WTC11 (cell line): ENCODE measurements at regions not wholly inside any gene's neighbourhood (a gene's known extent, or its start where the extent isn't known, plus 50 kb on each side); places are given as distances from the start of the nearest gene placed in this dataset.

Experiments used
- ATAC-seq: fragments of 200-7000 bp; cut with Tn5 transposase; 2 replicates; pipeline ENCODE4 v1.10.0; 2021; ENCODE audit warnings: mild to moderate bottlenecking, moderate library complexity
- CTCF ChIA-PET: fragments of 300-600 bp; sonication (Branson Sonifier 250); formaldehyde crosslinking; loops from one replicate; lab custom pipeline; 2021; ENCODE audit warnings: antibody characterized with exemption; lab: Charles Lee
- POLR2A ChIA-PET: fragments of 350-600 bp; sonication (Branson Sonifier 250); formaldehyde crosslinking; loops from one replicate; lab custom pipeline; 2021; ENCODE audit warnings: antibody characterized with exemption; lab: Charles Lee
- DNase-seq: peaks from one replicate; pipeline ENCODE4 v3.0.0; 2021; ENCODE audit warnings: low spot score
- H3K27ac Mint-ChIP-seq: 2 replicates; pipeline ENCODE4 v1.8.0; 2021; ENCODE audit warnings: mixed read lengths
- H3K27me3 Mint-ChIP-seq: 2 replicates; pipeline ENCODE4 v1.8.0; 2021; ENCODE audit warnings: low read depth, mild to moderate bottlenecking, moderate library complexity, mixed read lengths
- H3K36me3 Mint-ChIP-seq: 2 replicates; pipeline ENCODE4 v1.8.0; 2021; ENCODE audit warnings: mixed read lengths
- H3K4me1 Mint-ChIP-seq: 2 replicates; pipeline ENCODE4 v1.8.0; 2022; ENCODE audit warnings: mixed read lengths
- H3K4me3 Mint-ChIP-seq: 2 replicates; pipeline ENCODE4 v1.8.0; 2021; ENCODE audit warnings: mild to moderate bottlenecking, moderate library complexity, mixed read lengths
- H3K9me3 Mint-ChIP-seq: 2 replicates; pipeline ENCODE4 v1.8.0; 2021; ENCODE audit warnings: mixed read lengths
- CDX4 ChIP-seq: fragments of 250-450 bp; sonication (Bioruptor Pico); IDR thresholded peaks from 2 replicates; pipeline ENCODE4 v1.9.0; 2021; ENCODE audit warnings: moderate library complexity, mild to moderate bottlenecking, inconsistent platforms, borderline replicate concordance
- CREB1 ChIP-seq: sonication (generic); formaldehyde crosslinking; IDR thresholded peaks from 2 replicates; pipeline ENCODE4 v1.8.0; 2023; ENCODE audit warnings: mild to moderate bottlenecking, missing genetic modification reagents
- E2F4 ChIP-seq: sonication (generic); formaldehyde crosslinking; IDR thresholded peaks from 2 replicates; pipeline ENCODE4 v1.8.1; 2022; ENCODE audit warnings: low read depth, mild to moderate bottlenecking, moderate library complexity, missing genetic modification reagents, borderline replicate concordance
- ETV6 ChIP-seq: sonication (generic); formaldehyde crosslinking; IDR thresholded peaks from 2 replicates; pipeline ENCODE4 v1.8.1; 2022; ENCODE audit warnings: mild to moderate bottlenecking, missing genetic modification reagents
- FOXP1 ChIP-seq: sonication (generic); formaldehyde crosslinking; IDR thresholded peaks from 2 replicates; pipeline ENCODE4 v1.8.0; 2022; ENCODE audit warnings: missing genetic modification reagents, mild to moderate bottlenecking, moderate library complexity, borderline replicate concordance
- HMGA2 ChIP-seq: fragments of 250-450 bp; sonication (Bioruptor Pico); IDR thresholded peaks from 2 replicates; pipeline ENCODE4 v1.4.0; 2021; ENCODE audit warnings: mild to moderate bottlenecking, moderate library complexity
- IRF1 ChIP-seq: sonication (generic); formaldehyde crosslinking; IDR thresholded peaks from 2 replicates; pipeline ENCODE4 v1.8.0; 2023; ENCODE audit warnings: missing genetic modification reagents
- MXD4 ChIP-seq: fragments of 250-450 bp; sonication (Bioruptor Pico); IDR thresholded peaks from 2 replicates; pipeline ENCODE4 v1.8.0; 2021; ENCODE audit warnings: mild to moderate bottlenecking, moderate library complexity, borderline replicate concordance
- NR2C2 ChIP-seq: sonication (generic); formaldehyde crosslinking; IDR thresholded peaks from 2 replicates; pipeline ENCODE4 v1.8.0; 2022; ENCODE audit warnings: mild to moderate bottlenecking, missing genetic modification reagents
- TEAD1 ChIP-seq: sonication (generic); formaldehyde crosslinking; IDR thresholded peaks from 2 replicates; pipeline ENCODE4 v1.8.0; 2022; ENCODE audit warnings: mild to moderate bottlenecking, missing genetic modification reagents
- TEAD4 ChIP-seq: sonication (generic); formaldehyde crosslinking; IDR thresholded peaks from 2 replicates; pipeline ENCODE4 v1.8.0; 2022; ENCODE audit warnings: mild to moderate bottlenecking, missing genetic modification reagents
- ZBTB21 ChIP-seq: sonication (generic); formaldehyde crosslinking; IDR thresholded peaks from 2 replicates; pipeline ENCODE4 v1.8.1; 2023; ENCODE audit warnings: mild to moderate bottlenecking, missing genetic modification reagents, borderline replicate concordance
- ZMAT4 ChIP-seq: fragments of 250-450 bp; sonication (Bioruptor Pico); IDR thresholded peaks from 2 replicates; pipeline ENCODE4 v1.9.0; 2021; ENCODE audit warnings: mild to moderate bottlenecking
- ZNF121 ChIP-seq: sonication (generic); formaldehyde crosslinking; IDR thresholded peaks from 2 replicates; pipeline ENCODE4 v1.8.0; 2023; ENCODE audit warnings: missing genetic modification reagents
- ZNF138 ChIP-seq: sonication (generic); formaldehyde crosslinking; conservative IDR thresholded peaks from 2 replicates; pipeline ENCODE4 v1.8.1; 2022; ENCODE audit warnings: mild to moderate bottlenecking, moderate library complexity, missing genetic modification reagents
- ZNF423 ChIP-seq: fragments of 250-450 bp; sonication (Bioruptor Pico); IDR thresholded peaks from 2 replicates; pipeline ENCODE4 v2.1.2; 2022; ENCODE audit warnings: mild to moderate bottlenecking, moderate library complexity
- TF ChIP-seq, protein P1 (sequence below): fragments of 250-450 bp; sonication (Bioruptor Pico); IDR thresholded peaks from 2 replicates; pipeline ENCODE4 v1.9.0; 2021; ENCODE audit warnings: mild to moderate bottlenecking, borderline replicate concordance
- TF ChIP-seq, protein P2 (sequence below): sonication (generic); formaldehyde crosslinking; IDR thresholded peaks from 2 replicates; pipeline ENCODE4 v1.8.0; 2023; ENCODE audit warnings: mild to moderate bottlenecking, missing genetic modification reagents
- TF ChIP-seq, protein P3 (sequence below): fragments of 250-450 bp; sonication (Bioruptor Pico); conservative IDR thresholded peaks from 2 replicates; pipeline ENCODE4 v1.9.0; 2021; ENCODE audit warnings: mild to moderate bottlenecking

GRCh38 chr10:71144824-71145223 lies 67.5 kb upstream of the UNC5B start (continued):
- TF ChIP-seq, protein P1, sequence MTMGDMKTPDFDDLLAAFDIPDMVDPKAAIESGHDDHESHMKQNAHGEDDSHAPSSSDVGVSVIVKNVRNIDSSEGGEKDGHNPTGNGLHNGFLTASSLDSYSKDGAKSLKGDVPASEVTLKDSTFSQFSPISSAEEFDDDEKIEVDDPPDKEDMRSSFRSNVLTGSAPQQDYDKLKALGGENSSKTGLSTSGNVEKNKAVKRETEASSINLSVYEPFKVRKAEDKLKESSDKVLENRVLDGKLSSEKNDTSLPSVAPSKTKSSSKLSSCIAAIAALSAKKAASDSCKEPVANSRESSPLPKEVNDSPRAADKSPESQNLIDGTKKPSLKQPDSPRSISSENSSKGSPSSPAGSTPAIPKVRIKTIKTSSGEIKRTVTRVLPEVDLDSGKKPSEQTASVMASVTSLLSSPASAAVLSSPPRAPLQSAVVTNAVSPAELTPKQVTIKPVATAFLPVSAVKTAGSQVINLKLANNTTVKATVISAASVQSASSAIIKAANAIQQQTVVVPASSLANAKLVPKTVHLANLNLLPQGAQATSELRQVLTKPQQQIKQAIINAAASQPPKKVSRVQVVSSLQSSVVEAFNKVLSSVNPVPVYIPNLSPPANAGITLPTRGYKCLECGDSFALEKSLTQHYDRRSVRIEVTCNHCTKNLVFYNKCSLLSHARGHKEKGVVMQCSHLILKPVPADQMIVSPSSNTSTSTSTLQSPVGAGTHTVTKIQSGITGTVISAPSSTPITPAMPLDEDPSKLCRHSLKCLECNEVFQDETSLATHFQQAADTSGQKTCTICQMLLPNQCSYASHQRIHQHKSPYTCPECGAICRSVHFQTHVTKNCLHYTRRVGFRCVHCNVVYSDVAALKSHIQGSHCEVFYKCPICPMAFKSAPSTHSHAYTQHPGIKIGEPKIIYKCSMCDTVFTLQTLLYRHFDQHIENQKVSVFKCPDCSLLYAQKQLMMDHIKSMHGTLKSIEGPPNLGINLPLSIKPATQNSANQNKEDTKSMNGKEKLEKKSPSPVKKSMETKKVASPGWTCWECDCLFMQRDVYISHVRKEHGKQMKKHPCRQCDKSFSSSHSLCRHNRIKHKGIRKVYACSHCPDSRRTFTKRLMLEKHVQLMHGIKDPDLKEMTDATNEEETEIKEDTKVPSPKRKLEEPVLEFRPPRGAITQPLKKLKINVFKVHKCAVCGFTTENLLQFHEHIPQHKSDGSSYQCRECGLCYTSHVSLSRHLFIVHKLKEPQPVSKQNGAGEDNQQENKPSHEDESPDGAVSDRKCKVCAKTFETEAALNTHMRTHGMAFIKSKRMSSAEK (CRISPR knock-in tag), result no peak
- TF ChIP-seq MXD4 (CRISPR knock-in tag) (no peak), ZMAT4 (CRISPR knock-in tag) (no peak), ZNF423 (CRISPR knock-in tag) (no peak), HMGA2 (CRISPR knock-in tag) (no peak), NR2C2 (no peak), CDX4 (CRISPR knock-in tag) (no peak), ZNF138 (CRISPR knock-in tag) (no peak), TEAD4 (CRISPR knock-in tag) (no peak), IRF1 (no peak)
- TF ChIP-seq, protein P2, sequence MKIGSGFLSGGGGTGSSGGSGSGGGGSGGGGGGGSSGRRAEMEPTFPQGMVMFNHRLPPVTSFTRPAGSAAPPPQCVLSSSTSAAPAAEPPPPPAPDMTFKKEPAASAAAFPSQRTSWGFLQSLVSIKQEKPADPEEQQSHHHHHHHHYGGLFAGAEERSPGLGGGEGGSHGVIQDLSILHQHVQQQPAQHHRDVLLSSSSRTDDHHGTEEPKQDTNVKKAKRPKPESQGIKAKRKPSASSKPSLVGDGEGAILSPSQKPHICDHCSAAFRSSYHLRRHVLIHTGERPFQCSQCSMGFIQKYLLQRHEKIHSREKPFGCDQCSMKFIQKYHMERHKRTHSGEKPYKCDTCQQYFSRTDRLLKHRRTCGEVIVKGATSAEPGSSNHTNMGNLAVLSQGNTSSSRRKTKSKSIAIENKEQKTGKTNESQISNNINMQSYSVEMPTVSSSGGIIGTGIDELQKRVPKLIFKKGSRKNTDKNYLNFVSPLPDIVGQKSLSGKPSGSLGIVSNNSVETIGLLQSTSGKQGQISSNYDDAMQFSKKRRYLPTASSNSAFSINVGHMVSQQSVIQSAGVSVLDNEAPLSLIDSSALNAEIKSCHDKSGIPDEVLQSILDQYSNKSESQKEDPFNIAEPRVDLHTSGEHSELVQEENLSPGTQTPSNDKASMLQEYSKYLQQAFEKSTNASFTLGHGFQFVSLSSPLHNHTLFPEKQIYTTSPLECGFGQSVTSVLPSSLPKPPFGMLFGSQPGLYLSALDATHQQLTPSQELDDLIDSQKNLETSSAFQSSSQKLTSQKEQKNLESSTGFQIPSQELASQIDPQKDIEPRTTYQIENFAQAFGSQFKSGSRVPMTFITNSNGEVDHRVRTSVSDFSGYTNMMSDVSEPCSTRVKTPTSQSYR (CRISPR knock-in tag), result no peak

- DNase-seq, result no peak
- Mint-ChIP-seq H3K36me3 (no peaks in the 10 kb centered on the region), H3K27ac (no peak overlapping the region), H3K4me3 (no peak overlapping the region), H3K4me1 (no peaks in the 10 kb centered on the region), H3K9me3 (no peaks in the 10 kb centered on the region), H3K27me3 (peaks cover 7% of the 10 kb centered on the region; the same call in 1 of the 2 replicates)
- TF ChIP-seq TEAD1 (CRISPR knock-in tag) (no peak), E2F4 (CRISPR knock-in tag) (no peak), ETV6 (no peak), ZBTB21 (CRISPR knock-in tag) (no peak), IRF1 (no peak), ZNF121 (CRISPR knock-in tag) (no peak), FOXP1 (CRISPR knock-in tag) (no peak), CREB1 (CRISPR knock-in tag) (no peak)
- TF ChIP-seq, protein P3, sequence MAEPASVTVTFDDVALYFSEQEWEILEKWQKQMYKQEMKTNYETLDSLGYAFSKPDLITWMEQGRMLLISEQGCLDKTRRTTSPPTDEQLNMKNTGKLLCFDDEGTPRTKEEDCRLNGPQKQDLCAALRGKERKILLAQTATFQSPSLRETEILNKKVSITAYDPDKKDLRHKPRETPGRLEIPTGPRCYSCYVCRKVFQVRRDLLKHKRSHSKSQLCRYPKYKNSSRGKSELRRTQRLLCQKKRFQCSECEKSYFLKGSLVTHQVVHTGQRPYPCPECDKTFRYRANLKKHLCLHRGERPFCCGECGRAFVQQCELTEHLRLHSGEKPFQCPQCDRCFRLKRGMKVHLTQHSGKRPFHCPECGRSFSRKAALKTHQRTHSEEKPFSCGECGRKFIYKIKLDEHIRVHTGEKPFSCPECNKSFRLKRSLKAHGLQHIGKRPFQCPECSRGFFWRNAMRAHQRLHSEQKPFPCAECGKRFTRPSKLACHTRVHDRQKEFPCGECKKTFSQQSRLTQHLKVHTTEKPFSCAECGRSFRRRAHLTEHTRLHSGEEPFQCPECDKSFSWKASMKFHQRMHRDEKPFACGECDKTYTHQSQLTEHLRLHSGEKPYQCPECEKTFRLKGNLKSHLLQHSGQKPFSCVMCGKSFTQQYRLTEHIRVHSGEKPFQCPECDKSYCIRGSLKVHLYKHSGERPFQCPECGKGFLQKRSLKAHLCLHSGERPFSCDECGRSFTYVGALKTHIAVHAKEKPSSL (CRISPR knock-in tag), result no peak
- no peak for ATAC-seq
- CTCF ChIA-PET, result no interaction called here
- POLR2A ChIA-PET, result no interaction called here
These were observed 66.9 kb upstream of the UNC5B start for GRCh38 chr10:71145352-71145945.
